ENCODE measurements at regions not wholly inside any gene's neighbourhood (a gene's known extent, or its start where the extent isn't known, plus 50 kb on each side); places are given as distances from the start of the nearest gene placed in this dataset.

GRCh38 chr2:20933714-20934113 lies 110.2 kb downstream of the APOB start:
- TF ChIP-seq EP300 (IDR thresholded peaks at IDR 0.05; ENCODE audit: borderline replicate concordance) (no peak), CREB1 (IDR thresholded peaks at IDR 0.05; ENCODE audit: low read depth) (no peak), RAD21 (IDR thresholded peaks at IDR 0.05; ENCODE audit: low read depth) (no peak), CEBPB (IDR thresholded peaks at IDR 0.05) (no peak), NFIC (IDR thresholded peaks at IDR 0.05) (no peak), YY1 (IDR thresholded peaks at IDR 0.05; ENCODE audit: low read depth) (no peak)
- TF ChIP-seq, protein P1, sequence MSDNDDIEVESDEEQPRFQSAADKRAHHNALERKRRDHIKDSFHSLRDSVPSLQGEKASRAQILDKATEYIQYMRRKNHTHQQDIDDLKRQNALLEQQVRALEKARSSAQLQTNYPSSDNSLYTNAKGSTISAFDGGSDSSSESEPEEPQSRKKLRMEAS (IDR thresholded peaks at IDR 0.05), result no peak
- TF ChIP-seq, protein P2, sequence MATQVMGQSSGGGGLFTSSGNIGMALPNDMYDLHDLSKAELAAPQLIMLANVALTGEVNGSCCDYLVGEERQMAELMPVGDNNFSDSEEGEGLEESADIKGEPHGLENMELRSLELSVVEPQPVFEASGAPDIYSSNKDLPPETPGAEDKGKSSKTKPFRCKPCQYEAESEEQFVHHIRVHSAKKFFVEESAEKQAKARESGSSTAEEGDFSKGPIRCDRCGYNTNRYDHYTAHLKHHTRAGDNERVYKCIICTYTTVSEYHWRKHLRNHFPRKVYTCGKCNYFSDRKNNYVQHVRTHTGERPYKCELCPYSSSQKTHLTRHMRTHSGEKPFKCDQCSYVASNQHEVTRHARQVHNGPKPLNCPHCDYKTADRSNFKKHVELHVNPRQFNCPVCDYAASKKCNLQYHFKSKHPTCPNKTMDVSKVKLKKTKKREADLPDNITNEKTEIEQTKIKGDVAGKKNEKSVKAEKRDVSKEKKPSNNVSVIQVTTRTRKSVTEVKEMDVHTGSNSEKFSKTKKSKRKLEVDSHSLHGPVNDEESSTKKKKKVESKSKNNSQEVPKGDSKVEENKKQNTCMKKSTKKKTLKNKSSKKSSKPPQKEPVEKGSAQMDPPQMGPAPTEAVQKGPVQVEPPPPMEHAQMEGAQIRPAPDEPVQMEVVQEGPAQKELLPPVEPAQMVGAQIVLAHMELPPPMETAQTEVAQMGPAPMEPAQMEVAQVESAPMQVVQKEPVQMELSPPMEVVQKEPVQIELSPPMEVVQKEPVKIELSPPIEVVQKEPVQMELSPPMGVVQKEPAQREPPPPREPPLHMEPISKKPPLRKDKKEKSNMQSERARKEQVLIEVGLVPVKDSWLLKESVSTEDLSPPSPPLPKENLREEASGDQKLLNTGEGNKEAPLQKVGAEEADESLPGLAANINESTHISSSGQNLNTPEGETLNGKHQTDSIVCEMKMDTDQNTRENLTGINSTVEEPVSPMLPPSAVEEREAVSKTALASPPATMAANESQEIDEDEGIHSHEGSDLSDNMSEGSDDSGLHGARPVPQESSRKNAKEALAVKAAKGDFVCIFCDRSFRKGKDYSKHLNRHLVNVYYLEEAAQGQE (IDR thresholded peaks at IDR 0.05; ENCODE audit: low read depth), result no peak
- TF ChIP-seq, protein P3, sequence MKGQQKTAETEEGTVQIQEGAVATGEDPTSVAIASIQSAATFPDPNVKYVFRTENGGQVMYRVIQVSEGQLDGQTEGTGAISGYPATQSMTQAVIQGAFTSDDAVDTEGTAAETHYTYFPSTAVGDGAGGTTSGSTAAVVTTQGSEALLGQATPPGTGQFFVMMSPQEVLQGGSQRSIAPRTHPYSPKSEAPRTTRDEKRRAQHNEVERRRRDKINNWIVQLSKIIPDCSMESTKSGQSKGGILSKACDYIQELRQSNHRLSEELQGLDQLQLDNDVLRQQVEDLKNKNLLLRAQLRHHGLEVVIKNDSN (IDR thresholded peaks at IDR 0.05), result no peak
